GM12891 (cell line): ENCODE measurements at regions not wholly inside any gene's neighbourhood (a gene's known extent, or its start where the extent isn't known, plus 50 kb on each side); places are given as distances from the start of the nearest gene placed in this dataset.

Experiments
- PAX5 ChIP-seq: IDR thresholded peaks from 2 replicates; pipeline ENCODE4 v1.6.1; 2011; ENCODE audit warnings: low read length, moderate library complexity, mild to moderate bottlenecking; ENCODE audit not compliant: insufficient read depth, severe bottlenecking
- POLR2AphosphoS5 ChIP-seq: IDR thresholded peaks from 2 replicates; pipeline ENCODE4 v1.6.1; 2011; ENCODE audit warnings: low read depth, low read length, control low read depth

DNA sequence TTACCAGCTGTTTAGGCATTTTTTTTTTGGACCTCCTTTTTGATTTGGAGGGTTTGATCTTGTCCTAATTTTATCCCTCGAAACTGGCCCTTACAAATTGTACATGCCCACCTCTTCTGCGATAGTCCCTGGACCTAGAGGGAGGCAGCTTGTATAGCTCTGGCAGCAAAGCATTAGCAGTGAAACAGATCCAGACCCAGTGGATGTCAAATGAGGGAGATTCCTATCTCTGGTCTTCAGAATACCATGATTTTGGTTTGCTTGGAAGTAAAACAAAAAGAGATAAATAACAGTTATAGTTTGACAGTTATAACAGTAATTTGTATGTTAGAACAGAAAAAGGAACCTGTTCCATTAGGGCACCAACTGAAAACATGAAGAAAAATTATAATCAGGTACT is 123.6 kb downstream of the MIS18A start:
- TF ChIP-seq PAX5 (no peak), POLR2AphosphoS5 (no peak)
